ENCODE measurements at regions not wholly inside any gene's neighbourhood (a gene's known extent, or its start where the extent isn't known, plus 50 kb on each side); places are given as distances from the start of the nearest gene placed in this dataset.

DNA sequence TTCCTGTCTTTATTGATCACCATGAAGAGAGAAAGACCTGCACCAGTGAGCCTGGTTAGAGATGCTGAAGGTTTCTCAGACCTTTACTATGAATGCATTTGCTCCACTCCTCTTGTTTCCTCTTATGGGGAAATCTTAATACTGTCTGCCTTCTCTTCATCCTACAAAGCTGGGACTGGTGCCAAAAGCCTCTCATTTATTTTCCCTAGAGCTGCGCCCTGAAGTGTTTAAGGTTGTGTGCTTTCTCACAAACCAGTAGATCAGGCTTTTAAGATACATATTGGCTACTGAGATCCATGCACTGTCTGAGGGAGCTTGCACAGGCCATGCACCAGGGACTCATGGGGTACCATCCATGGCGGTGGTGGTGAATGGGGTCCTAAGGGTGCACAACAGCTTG lies 286.1 kb upstream of the PMFBP1 start:
- TF ChIP-seq, protein P1, sequence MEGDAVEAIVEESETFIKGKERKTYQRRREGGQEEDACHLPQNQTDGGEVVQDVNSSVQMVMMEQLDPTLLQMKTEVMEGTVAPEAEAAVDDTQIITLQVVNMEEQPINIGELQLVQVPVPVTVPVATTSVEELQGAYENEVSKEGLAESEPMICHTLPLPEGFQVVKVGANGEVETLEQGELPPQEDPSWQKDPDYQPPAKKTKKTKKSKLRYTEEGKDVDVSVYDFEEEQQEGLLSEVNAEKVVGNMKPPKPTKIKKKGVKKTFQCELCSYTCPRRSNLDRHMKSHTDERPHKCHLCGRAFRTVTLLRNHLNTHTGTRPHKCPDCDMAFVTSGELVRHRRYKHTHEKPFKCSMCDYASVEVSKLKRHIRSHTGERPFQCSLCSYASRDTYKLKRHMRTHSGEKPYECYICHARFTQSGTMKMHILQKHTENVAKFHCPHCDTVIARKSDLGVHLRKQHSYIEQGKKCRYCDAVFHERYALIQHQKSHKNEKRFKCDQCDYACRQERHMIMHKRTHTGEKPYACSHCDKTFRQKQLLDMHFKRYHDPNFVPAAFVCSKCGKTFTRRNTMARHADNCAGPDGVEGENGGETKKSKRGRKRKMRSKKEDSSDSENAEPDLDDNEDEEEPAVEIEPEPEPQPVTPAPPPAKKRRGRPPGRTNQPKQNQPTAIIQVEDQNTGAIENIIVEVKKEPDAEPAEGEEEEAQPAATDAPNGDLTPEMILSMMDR (IDR thresholded peaks at IDR 0.05; ENCODE audit: low read length), result no peak
- TF ChIP-seq EZH2 (IDR thresholded peaks at IDR 0.05; ENCODE audit: borderline replicate concordance, low read length), result no peak

Data from OCI-LY1 (cell line).